ENCODE measurements at regions not wholly inside any gene's neighbourhood (a gene's known extent, or its start where the extent isn't known, plus 50 kb on each side); places are given as distances from the start of the nearest gene placed in this dataset.

DNA sequence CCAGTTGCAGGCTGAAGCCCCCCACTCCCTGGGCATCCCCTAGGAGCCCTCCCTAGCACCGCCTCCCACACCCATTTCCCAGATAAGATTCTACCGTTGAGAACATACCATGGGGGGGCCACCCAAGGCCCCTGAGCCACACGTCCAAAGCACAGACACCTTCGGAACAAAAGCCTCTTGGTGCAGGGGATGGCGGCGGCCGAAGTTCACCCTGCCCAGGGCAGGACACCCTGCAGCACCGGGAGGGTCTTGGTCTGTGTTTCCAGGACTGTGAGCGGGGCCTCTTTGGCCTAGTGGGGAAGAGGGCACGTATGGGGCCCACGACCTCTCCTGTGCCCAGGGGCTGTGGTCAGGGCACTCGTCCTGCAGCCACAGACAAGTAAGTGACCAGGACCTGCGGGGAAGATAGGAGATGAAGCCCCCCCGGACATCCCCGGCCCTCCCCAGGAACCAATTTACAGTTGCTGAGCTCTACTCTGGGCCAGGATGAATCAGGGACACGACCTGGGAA lies 154.3 kb upstream of the C14orf180 start:
- Mint-ChIP-seq H3K9me3 (no peaks in the 10 kb centered on the region), H3K36me3 (no peaks in the 10 kb centered on the region), H3K27me3 (peaks cover 4 to 24% (median 13%) of the 10 kb centered on the region in 3 donors), H3K4me3 (no peak overlapping the region), H3K4me1 (no peaks in the 10 kb centered on the region), H3K27ac (peak overlapping the region in 1 of 6 donors; percentile 47)
- no peak for ATAC-seq (ENCODE audit: low read depth in 2 of 2)
- no peak for DNase-seq

DNA sequence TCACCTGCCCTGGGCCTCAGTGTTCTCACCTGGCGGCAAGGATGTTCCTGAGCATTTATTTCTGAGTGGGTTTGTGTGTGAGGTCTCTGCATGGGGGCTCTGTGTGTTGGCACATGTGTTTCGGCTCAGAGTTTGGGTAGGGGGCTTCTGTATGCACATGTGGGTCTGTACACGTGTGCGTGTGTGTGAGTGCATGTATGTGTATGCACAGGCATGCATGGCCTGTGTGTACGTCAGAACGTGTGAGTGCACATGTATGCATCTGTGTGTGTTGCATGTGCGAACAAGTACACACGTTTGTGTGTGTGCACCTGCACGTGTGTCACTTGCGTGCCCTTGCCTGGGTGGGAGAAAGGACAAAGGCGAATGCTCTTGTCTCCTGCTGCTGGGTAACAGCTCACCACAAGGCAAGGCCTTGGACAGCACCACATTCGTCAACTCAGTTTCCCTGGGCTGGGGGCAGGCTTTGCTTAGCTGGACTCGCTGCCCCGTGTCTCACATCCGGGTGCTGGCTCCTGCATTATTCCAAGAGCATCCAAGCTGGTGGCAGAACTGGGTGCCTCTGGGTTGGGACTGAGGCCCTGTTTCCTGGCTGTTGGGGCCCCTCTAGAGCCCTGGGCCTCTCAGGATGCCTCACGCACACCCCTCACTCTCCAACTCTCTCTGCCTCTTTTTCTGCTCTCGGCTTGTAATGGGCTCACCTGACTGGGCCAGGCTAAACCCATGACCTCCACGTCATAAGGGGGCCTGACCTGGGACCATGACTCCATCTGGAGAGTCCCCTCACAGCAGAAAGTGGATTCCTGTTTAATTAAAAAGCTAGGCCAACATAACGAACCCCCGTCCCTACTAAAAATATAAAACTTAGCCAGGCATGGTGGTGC lies 153.6 kb upstream of the C14orf180 start:
- ATAC-seq (ENCODE audit: low read depth in 2 of 2) (no peak), DNase-seq (no peak)
- no peak overlapping the region for H3K4me3 Mint-ChIP-seq
- H3K9me3 Mint-ChIP-seq, result peaks cover 0 to 3% (median 0%) of the 10 kb centered on the region in 7 donors
- no peak overlapping the region for H3K27ac Mint-ChIP-seq
- H3K36me3 Mint-ChIP-seq, result no peaks in the 10 kb centered on the region
- peaks cover 4 to 32% (median 21%) of the 10 kb centered on the region in 3 donors for H3K27me3 Mint-ChIP-seq
- H3K4me1 Mint-ChIP-seq, result no peaks in the 10 kb centered on the region

DNA sequence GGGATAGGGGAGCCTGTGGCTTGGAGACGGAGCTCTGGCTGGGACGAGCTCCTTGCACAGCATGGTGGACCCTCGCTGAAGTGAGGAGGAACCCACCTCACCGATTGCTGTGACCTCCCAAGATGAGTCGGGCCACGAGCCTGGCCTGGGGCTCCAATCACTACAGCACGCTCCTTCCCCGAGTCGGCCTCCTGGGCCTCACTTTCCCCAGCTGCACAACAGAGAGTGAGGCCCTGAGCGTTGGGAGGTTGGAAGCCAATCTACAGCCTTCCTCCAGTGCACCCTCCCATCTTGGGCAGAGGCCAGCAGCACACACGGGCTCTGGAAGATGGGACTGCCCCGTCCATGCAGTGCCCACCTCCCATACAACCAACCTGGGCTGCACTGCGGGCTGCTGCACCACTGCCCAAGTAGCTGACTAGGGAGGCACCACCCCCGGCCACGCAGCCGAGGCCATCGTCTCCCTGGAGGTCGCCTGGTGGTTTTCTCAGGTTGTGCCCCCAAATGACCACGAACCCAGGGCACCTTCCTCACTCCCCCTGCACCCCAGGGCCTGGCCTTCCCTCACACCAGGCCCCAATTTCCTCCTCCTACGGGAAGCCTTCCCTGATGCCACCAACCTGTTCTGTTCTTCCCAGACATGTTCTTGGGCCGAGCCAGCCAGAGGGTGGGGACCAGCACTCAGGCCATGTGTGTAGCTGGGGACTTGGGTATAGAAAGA lies 152.3 kb upstream of the C14orf180 start:
- ATAC-seq (ENCODE audit: low read depth in 2 of 2) (no peak), DNase-seq (no peak)
- Mint-ChIP-seq H3K27me3 (peaks cover 4 to 35% (median 24%) of the 10 kb centered on the region in 3 donors), H3K27ac (no peak overlapping the region), H3K9me3 (peaks cover 0 to 3% (median 0%) of the 10 kb centered on the region in 7 donors), H3K4me3 (no peak overlapping the region), H3K36me3 (no peaks in the 10 kb centered on the region), H3K4me1 (no peaks in the 10 kb centered on the region)

DNA sequence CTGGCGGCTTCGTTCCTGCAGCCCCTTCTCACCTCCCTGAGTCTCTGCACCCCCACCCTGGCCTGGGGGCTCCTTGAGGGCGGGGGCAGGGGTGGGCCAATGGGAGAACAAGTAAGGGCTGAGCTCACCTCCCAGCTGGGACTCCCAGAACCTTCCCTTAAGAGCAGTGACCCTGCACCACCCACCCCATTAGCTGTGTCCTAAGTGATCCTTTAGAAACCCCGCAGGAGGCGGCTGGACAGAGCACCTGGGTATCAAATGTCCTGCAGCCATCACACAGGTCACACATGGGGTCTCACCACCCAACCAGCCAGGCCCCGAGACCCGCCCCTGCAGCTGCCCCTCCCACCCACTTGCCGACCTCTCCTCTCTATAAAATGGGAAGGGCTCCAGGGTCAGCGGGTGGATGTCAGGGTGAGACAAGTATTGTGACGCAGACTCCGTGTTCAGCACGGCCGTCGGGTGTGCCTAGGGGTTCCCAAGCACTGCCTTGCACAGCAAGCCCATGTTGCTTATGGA lies 151.2 kb upstream of the C14orf180 start:
- Mint-ChIP-seq H3K27me3 (peaks cover 4 to 35% (median 24%) of the 10 kb centered on the region in 3 donors), H3K27ac (peak overlapping the region in 1 of 6 donors; percentile 76)
- no peak for DNase-seq

DNA sequence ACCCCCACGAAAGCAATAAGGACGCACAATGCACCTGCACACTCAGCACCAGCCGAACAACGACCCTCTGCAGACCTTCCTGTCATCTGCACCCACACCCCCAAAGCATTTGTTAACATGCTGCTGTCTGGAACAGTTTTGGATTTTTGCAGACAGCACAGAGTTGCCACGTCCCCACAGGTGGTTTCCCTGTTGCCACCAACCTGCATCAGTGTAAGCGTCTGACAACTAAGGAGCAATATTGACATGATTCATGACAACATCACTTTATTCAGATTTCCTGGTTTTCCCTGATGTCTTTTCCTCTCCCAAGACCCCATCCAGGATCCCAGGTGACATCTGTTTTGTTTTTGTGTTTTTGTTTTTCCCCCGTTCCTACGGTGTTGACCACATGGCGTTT lies 150.7 kb upstream of the C14orf180 start:
- no peak for DNase-seq
- no peak overlapping the region for H3K4me3 Mint-ChIP-seq
- peaks cover 4 to 35% (median 24%) of the 10 kb centered on the region in 3 donors for H3K27me3 Mint-ChIP-seq
- peaks cover 0 to 3% (median 0%) of the 10 kb centered on the region in 7 donors for H3K9me3 Mint-ChIP-seq
- no peaks in the 10 kb centered on the region for H3K4me1 Mint-ChIP-seq
- no peaks in the 10 kb centered on the region for H3K36me3 Mint-ChIP-seq
- peak overlapping the region in 2 of 6 donors; percentile 1 to 46 for H3K27ac Mint-ChIP-seq
- ATAC-seq (ENCODE audit: low read depth in 2 of 2), result no peak

More for the DNA sequence above, 151.2 kb upstream of the C14orf180 start:
- H3K9me3 Mint-ChIP-seq, result peaks cover 0 to 3% (median 0%) of the 10 kb centered on the region in 7 donors
- no peaks in the 10 kb centered on the region for H3K36me3 Mint-ChIP-seq
- no peak for ATAC-seq (ENCODE audit: low read depth in 2 of 2)
- no peak overlapping the region for H3K4me3 Mint-ChIP-seq
- no peaks in the 10 kb centered on the region for H3K4me1 Mint-ChIP-seq

DNA sequence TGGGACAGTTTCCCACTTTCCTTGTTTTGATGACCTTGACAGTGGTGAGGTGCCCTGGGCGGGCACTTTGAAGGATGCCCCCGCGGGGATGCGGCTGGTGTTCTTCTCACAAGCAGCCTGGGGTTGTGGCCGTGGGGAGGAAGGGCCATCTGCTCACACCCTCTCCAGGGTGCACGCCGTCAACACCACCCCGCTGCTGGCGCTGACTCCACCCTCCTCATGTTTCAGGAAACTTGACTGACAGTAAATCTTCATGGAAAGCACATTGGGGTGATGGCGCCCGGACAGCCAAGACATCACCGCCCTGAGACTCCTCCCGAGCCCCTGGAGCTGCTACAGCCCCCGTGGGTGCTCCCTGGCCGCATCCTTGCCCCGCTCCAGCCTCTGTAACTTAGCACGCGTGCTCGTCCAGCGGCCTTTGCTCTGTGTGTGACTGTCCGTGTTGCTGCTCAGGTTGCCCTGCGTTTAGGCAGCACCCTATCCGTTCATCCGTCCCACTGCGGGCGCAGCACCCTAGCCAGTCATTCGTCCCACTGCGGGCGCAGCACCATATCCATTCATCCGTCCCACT lies 150.2 kb upstream of the C14orf180 start:
- Mint-ChIP-seq H3K9me3 (peaks cover 0 to 3% (median 0%) of the 10 kb centered on the region in 7 donors), H3K27me3 (peaks cover 4 to 31% (median 24%) of the 10 kb centered on the region in 3 donors), H3K36me3 (no peaks in the 10 kb centered on the region), H3K4me1 (no peaks in the 10 kb centered on the region), H3K4me3 (no peak overlapping the region), H3K27ac (peak overlapping the region in 1 of 6 donors; percentile 22)
- ATAC-seq (ENCODE audit: low read depth in 2 of 2) (no peak), DNase-seq (no peak)

DNA sequence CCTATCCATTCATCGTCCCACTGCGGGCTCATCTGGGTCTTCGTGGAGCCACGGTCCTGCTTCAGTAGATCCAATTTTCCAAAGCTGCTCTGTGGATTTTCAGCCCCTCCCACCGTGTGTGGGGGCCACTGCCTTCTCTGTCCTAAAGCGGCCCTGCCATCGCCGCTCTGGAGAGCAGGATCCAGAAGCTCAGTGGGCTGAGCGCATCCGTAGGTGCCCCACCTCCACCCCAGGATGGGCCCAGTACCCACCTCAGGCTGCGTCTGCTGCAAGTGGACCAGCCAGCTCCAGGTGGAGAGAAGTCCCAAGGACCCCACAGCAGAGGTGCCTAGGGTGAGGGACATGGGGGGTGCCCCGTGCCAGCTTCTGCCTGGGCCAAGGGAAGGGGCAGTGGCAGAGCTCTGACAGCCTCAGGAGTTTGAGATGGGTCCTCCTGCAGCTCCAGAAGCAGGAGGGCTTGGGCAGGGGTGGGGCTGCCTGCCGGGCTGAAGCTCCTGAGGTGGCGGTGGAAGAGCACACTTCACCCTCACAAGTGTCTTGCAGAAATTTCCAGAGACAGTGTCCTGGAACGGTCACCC lies 148.1 kb upstream of the C14orf180 start:
- no peaks in the 10 kb centered on the region for H3K4me1 Mint-ChIP-seq
- no peaks in the 10 kb centered on the region for H3K36me3 Mint-ChIP-seq
- no peak overlapping the region for H3K27ac Mint-ChIP-seq
- H3K27me3 Mint-ChIP-seq, result peaks cover 0 to 27% (median 24%) of the 10 kb centered on the region in 3 donors
- H3K9me3 Mint-ChIP-seq, result peaks cover 0 to 3% (median 0%) of the 10 kb centered on the region in 7 donors
- ATAC-seq (ENCODE audit: low read depth in 2 of 2) (no peak), DNase-seq (no peak)
- H3K4me3 Mint-ChIP-seq, result no peak overlapping the region

DNA sequence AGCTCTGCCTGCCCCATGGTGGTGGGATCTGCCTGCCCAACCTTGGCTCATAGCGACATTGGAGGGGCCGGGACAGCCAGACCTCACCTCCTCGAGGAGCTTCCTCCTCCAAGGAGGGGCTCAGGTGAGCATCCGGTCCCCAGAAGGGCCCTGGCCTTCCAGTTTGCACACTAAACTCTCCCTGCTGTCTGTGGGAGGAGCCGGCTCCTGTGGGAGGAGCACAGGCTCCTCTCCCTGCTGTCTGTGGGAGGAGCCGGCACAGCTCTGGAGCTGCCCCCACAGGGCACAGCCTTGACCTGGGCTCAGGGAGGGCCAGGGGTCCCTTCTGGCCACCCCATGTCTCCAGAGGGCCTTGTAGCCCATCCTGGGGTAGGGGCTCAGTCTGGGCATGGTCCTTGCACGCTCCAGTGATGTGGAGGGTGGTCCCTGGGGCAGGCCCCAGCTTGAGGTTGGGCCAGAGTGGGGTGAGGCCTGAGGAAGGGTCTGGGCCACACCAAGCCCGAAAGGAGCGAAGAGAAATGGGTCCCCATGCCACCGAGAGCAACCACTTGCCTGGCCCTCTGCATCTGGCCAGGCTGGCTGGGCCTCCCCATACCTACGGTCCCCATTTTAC lies 147.5 kb upstream of the C14orf180 start:
- no peak for DNase-seq
- H3K4me1 Mint-ChIP-seq, result no peaks in the 10 kb centered on the region
- peaks cover 0 to 32% (median 24%) of the 10 kb centered on the region in 3 donors for H3K27me3 Mint-ChIP-seq
- H3K4me3 Mint-ChIP-seq, result no peak overlapping the region
- H3K36me3 Mint-ChIP-seq, result no peaks in the 10 kb centered on the region
- no peak for ATAC-seq (ENCODE audit: low read depth in 2 of 2)
- no peak overlapping the region for H3K27ac Mint-ChIP-seq
- peaks cover 0 to 3% (median 0%) of the 10 kb centered on the region in 7 donors for H3K9me3 Mint-ChIP-seq

DNA sequence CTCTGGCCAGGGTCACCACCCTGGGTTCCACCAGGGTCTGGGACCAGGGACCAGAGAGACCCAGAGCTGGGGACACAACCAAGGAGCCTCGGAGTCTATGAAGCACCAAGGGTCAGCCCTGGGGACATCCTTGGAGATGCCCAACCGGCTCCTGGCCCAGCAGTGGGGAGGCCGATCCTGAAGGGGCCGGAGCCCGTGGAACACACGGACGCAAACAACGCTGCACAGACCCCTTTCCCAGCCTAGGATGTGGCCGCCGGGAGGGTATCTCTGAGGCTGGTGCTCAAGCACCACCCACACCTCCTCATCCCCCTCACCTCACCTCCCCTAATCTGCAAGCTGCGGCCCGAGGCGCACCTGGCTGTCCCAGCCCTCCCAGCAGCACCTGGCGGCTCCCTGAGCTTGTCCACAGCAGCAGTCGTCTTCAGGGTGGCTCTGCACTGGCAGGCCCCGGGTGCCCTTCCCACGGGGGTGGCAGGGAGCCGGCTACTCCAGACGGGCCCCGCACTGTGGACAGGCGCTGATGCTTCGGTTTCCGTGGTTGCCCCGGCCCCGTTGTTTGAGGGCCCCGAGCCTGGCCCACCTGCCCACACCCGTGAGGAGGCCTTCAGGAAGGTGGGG lies 146.8 kb upstream of the C14orf180 start:
- DNase-seq (no peak), ATAC-seq (ENCODE audit: low read depth in 2 of 2) (no peak)
- Mint-ChIP-seq H3K27ac (no peak overlapping the region), H3K36me3 (no peaks in the 10 kb centered on the region), H3K27me3 (peaks cover 0 to 32% (median 24%) of the 10 kb centered on the region in 3 donors), H3K4me1 (no peaks in the 10 kb centered on the region), H3K4me3 (no peak overlapping the region), H3K9me3 (peaks cover 0 to 3% (median 0%) of the 10 kb centered on the region in 7 donors)

DNA sequence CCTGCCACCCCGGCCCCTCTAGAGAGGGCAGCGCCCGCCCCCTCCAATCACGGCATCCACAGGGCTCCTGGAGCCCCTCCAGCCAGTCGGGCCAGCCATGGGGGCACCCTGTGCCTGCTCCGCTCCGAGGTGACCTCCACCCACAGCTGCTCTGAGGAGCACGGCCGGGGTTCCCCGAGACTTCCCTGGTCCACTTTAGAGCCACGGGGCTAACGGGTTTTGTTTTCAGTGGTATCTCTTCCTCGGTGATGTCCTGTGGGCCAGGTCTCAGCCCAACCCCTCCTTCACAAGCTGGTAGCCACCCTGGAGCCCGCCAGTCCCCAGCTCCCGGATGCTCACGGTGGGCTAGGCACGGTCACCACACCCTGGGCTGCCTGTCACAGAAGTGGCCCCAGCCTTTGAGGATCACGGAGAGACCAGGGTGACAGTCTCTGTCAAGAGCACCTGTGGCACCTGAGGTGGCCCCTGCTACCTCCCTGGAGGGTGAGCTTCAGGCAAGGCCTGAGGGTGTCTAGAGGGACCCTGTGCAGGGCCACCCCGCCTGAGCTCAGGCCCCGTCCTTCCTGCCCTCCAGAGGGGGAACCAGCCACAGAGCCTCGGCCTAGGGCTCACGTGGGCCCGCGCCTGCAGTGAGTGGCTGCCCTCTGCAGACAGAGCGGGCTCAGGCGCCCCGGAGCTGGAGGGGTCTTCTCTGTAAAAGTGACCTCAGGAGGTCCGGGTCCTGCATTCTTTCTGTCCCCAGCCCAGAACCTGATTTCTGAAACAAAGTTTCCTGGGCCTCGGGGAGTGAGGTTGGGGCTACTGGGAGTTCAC lies 146.0 kb upstream of the C14orf180 start:
- Mint-ChIP-seq H3K27ac (no peak overlapping the region), H3K36me3 (no peaks in the 10 kb centered on the region), H3K9me3 (peaks cover 0 to 3% (median 0%) of the 10 kb centered on the region in 7 donors), H3K4me3 (no peak overlapping the region), H3K27me3 (peaks cover 0 to 31% (median 22%) of the 10 kb centered on the region in 3 donors), H3K4me1 (no peaks in the 10 kb centered on the region)
- no peak for ATAC-seq (ENCODE audit: low read depth in 2 of 2)
- DNase-seq, result no peak

DNA sequence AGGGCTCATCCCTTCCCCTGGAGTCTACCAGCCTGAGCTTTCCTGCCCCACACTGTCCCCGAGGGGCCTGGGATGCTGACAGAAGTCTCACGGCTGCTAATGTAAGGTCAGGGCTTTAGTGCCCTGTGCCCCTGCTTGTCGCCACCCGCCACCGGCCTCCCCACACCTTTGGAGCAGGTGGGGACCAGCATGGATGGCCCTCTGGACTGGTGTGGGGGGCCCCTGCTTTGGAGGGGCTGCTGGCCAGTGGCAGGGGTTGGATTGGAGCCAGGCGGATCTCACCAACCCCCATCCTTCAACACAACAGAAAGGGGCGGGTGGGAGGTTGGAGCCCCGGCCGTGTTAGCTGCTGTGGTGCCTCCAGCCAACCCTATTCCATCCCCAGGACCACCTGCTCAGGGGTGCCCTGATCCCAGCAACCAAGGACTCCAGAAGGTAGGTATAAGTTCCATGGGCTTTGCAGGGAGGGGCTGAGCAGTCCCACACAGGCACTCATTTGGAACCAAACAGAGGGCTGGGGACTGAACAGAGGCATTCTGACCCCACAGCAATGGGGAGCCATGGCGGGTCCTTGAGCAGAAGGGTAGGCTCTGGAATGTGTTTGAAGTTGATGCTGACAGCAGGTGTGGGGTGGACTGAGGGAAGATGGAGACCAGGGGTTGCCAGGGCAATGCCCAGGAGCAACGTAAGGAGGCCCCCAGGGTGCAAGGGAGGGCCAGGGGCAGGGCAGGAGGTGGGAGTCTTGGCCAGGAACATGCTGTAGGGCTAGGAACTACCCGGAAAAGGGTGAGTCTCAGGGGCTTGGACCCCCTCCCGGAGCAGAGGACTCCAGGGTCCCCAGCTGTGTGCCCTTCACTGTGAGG lies 145.1 kb upstream of the C14orf180 start:
- Mint-ChIP-seq H3K36me3 (no peaks in the 10 kb centered on the region), H3K4me3 (no peak overlapping the region), H3K27me3 (peaks cover 0 to 22% (median 17%) of the 10 kb centered on the region in 3 donors), H3K9me3 (peaks cover 0 to 3% (median 0%) of the 10 kb centered on the region in 7 donors), H3K4me1 (no peaks in the 10 kb centered on the region), H3K27ac (peak overlapping the region in 1 of 6 donors; percentile 83)
- no peak for DNase-seq
- ATAC-seq (ENCODE audit: low read depth in 2 of 2), result no peak

Measured in naive B cell (primary cell).